ENCODE measurements at regions not wholly inside any gene's neighbourhood (a gene's known extent, or its start where the extent isn't known, plus 50 kb on each side); places are given as distances from the start of the nearest gene placed in this dataset.
"Not testable (repeated sequence)": the region's sequence is repeated elsewhere in the genome, so short reads cannot be mapped to it uniquely, and the experiment has no call there.

DNA sequence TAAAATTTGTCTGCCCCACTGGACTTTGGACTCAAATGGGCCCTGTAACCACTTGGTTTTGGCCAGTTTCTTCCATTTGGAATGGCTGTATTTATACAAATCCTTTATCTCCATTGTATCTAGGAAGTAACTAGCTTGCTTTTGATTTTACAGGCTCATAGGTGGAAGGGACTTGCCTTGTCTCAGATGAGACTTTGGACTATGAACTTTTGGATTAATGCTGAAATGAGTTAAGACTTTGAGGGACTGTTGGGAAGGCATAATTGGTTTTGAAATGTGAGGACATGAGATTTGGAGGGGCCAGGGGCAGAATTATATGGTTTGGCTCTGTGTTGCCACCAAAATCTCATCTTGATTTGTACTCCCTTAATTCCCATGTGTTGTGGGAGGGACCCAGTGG lies 198.3 kb upstream of the BOD1L1 start:
- TF ChIP-seq, protein P1, sequence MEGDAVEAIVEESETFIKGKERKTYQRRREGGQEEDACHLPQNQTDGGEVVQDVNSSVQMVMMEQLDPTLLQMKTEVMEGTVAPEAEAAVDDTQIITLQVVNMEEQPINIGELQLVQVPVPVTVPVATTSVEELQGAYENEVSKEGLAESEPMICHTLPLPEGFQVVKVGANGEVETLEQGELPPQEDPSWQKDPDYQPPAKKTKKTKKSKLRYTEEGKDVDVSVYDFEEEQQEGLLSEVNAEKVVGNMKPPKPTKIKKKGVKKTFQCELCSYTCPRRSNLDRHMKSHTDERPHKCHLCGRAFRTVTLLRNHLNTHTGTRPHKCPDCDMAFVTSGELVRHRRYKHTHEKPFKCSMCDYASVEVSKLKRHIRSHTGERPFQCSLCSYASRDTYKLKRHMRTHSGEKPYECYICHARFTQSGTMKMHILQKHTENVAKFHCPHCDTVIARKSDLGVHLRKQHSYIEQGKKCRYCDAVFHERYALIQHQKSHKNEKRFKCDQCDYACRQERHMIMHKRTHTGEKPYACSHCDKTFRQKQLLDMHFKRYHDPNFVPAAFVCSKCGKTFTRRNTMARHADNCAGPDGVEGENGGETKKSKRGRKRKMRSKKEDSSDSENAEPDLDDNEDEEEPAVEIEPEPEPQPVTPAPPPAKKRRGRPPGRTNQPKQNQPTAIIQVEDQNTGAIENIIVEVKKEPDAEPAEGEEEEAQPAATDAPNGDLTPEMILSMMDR (tag by site-specific recombination; IDR thresholded peaks at IDR 0.05), result not testable (repeated sequence)
- not testable (repeated sequence) for TF ChIP-seq PRDM1 (tag by site-specific recombination; IDR thresholded peaks at IDR 0.05); ZNF423 (tag by site-specific recombination; IDR thresholded peaks at IDR 0.05); ZNF776 (tag by site-specific recombination; IDR thresholded peaks at IDR 0.05; ENCODE audit: borderline replicate concordance); KLF10 (tag by site-specific recombination; IDR thresholded peaks at IDR 0.05); TCF7L2 (IDR thresholded peaks at IDR 0.05; ENCODE audit: borderline replicate concordance, low read depth, low read length); ZBTB8A (tag by site-specific recombination; IDR thresholded peaks at IDR 0.05); ZBTB20 (tag by site-specific recombination; IDR thresholded peaks at IDR 0.05); REPIN1 (tag by site-specific recombination; IDR thresholded peaks at IDR 0.05; ENCODE audit: low read depth); ZNF629 (tag by site-specific recombination; IDR thresholded peaks at IDR 0.05); SALL2 (tag by site-specific recombination; IDR thresholded peaks at IDR 0.05; ENCODE audit: borderline replicate concordance)
- TF ChIP-seq, protein P2, sequence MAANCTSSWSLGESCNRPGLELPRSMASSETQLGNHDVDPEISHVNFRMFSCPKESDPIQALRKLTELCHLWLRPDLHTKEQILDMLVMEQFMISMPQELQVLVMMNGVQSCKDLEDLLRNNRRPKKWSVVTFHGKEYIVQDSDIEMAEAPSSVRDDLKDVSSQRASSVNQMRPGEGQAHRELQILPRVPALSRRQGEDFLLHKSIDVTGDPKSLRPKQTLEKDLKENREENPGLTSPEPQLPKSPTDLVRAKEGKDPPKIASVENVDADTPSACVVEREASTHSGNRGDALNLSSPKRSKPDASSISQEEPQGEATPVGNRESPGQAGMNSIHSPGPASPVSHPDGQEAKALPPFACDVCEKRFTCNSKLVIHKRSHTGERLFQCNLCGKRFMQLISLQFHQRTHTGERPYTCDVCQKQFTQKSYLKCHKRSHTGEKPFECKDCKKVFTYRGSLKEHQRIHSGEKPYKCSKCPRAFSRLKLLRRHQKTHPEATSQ (tag by site-specific recombination; IDR thresholded peaks at IDR 0.05), result not testable (repeated sequence)
- TF ChIP-seq, protein P3, sequence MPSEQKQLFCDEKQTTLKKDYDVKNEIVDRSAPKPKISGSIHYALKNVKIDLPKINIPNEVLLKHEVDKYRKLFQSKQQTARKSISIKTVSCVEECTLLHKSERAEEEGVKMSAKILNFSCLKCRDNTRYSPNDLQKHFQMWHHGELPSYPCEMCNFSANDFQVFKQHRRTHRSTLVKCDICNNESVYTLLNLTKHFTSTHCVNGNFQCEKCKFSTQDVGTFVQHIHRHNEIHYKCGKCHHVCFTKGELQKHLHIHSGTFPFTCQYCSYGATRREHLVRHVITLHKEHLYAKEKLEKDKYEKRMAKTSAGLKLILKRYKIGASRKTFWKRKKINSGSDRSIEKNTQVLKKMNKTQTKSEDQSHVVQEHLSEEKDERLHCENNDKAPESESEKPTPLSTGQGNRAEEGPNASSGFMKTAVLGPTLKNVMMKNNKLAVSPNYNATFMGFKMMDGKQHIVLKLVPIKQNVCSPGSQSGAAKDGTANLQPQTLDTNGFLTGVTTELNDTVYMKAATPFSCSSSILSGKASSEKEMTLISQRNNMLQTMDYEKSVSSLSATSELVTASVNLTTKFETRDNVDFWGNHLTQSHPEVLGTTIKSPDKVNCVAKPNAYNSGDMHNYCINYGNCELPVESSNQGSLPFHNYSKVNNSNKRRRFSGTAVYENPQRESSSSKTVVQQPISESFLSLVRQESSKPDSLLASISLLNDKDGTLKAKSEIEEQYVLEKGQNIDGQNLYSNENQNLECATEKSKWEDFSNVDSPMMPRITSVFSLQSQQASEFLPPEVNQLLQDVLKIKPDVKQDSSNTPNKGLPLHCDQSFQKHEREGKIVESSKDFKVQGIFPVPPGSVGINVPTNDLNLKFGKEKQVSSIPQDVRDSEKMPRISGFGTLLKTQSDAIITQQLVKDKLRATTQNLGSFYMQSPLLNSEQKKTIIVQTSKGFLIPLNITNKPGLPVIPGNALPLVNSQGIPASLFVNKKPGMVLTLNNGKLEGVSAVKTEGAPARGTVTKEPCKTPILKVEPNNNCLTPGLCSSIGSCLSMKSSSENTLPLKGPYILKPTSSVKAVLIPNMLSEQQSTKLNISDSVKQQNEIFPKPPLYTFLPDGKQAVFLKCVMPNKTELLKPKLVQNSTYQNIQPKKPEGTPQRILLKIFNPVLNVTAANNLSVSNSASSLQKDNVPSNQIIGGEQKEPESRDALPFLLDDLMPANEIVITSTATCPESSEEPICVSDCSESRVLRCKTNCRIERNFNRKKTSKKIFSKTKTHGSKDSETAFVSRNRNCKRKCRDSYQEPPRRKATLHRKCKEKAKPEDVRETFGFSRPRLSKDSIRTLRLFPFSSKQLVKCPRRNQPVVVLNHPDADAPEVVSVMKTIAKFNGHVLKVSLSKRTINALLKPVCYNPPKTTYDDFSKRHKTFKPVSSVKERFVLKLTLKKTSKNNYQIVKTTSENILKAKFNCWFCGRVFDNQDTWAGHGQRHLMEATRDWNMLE (tag by site-specific recombination; conservative IDR thresholded peaks at IDR 0.05; ENCODE audit: low read depth), result not testable (repeated sequence)

All from HEK293 (cell line).